Testis (tissue), 2 donors: ENCODE measurements at regions not wholly inside any gene's neighbourhood (a gene's known extent, or its start where the extent isn't known, plus 50 kb on each side); places are given as distances from the start of the nearest gene placed in this dataset.

Source experiments
- DNase-seq: peaks from one replicate; pipeline ENCODE4 v3.0.0-alpha.2; 2019
- H3K27ac ChIP-seq, 2 donors: fragments of 200-600 bp; sonication (generic); one replicate each; pipeline ENCODE4 v1.5.1; 2019
- H3K27me3 ChIP-seq: fragments of 200-600 bp; sonication (generic); one replicate; pipeline ENCODE4 v1.5.1; 2019
- H3K36me3 ChIP-seq: fragments of 200-600 bp; sonication (generic); one replicate; pipeline ENCODE4 v1.5.1; 2017; ENCODE audit warnings: low read depth; ENCODE audit errors: missing control alignments
- H3K4me1 ChIP-seq: fragments of 200-600 bp; sonication (generic); one replicate; pipeline ENCODE4 v1.5.1; 2019
- H3K4me3 ChIP-seq, 2 donors: fragments of 200-600 bp; sonication (generic); one replicate each; pipeline ENCODE4 v1.5.1; 2017 to 2019
- H3K9me3 ChIP-seq: fragments of 200-600 bp; sonication (generic); one replicate; pipeline ENCODE4 v1.5.1; 2017
- CTCF ChIP-seq, 3 experiments: fragments of 450-650 bp in 2 of 3; fragments of 200-600 bp in 1 of 3; sonication (generic) in 1 of 3; IDR thresholded peaks; one replicate each; pipeline ENCODE4 v1.5.1; 2016 to 2019; ENCODE audit warnings: antibody characterized with exemption in 3 of 3, mild to moderate bottlenecking in 2 of 3, moderate library complexity in 1 of 3
- POLR2A ChIP-seq: fragments of 450-650 bp; IDR thresholded peaks from one replicate; pipeline ENCODE4 v1.6.1; 2017; ENCODE audit warnings: antibody characterized with exemption, mild to moderate bottlenecking, moderate library complexity
- WGBS, 2 donors: methylation state at CpG; one replicate each; pipeline ENCODE4 v1.1.5; 2018; 5-methylcytosine and 5-hydroxymethylcytosine counted together
- intact Hi-C: fragments of 100-400 bp; cut with DNase I; formaldehyde crosslinking; loops from one replicate; pipeline ENCODE4 v1.15.1; 2023; ENCODE audit warnings: low total_unique reads

- no peak overlapping the region for H3K4me3 ChIP-seq
- DNase-seq, result no peak
- no peak overlapping the region for H3K27ac ChIP-seq
- no peak for TF ChIP-seq POLR2A
- no peak for TF ChIP-seq CTCF (IDR thresholded peaks at IDR 0.05)
- 87 to 88% methylated on average over 4 of the region's 4 CpGs for WGBS, 2 donors
- H3K36me3 ChIP-seq, result no peaks in the 10 kb centered on the region
- intact Hi-C loops, result no loop called here
- H3K4me1 ChIP-seq, result no peaks in the 10 kb centered on the region
- H3K27me3 ChIP-seq, result no peaks in the 10 kb centered on the region
- no peaks in the 10 kb centered on the region for H3K9me3 ChIP-seq
Measured at GRCh38 chr15:85986741-85987140, 92.9 kb upstream of the AGBL1 start.

- H3K27ac ChIP-seq, result no peak overlapping the region
- intact Hi-C loops, result no loop called here
- no peaks in the 10 kb centered on the region for H3K4me1 ChIP-seq
- no peaks in the 10 kb centered on the region for H3K36me3 ChIP-seq
- no peak for DNase-seq
- WGBS, 2 donors, result 69 to 77% methylated on average over 5 of the region's 5 CpGs
- H3K27me3 ChIP-seq, result no peaks in the 10 kb centered on the region
- H3K4me3 ChIP-seq, result no peak overlapping the region
- TF ChIP-seq POLR2A (no peak), CTCF (IDR thresholded peaks at IDR 0.05) (no peak)
- H3K9me3 ChIP-seq, result no peaks in the 10 kb centered on the region
Measured at GRCh38 chr15:85988741-85989140, 90.9 kb upstream of the AGBL1 start.

- WGBS, 2 donors, result 74 to 81% methylated on average over 3 of the region's 3 CpGs
- intact Hi-C loops, result loop anchor here (10.0 kb wide), 1 partner anchor 63 kb away; no protein-coding TSS in a partner anchor
- H3K4me3 ChIP-seq, result no peak overlapping the region
- H3K9me3 ChIP-seq, result no peaks in the 10 kb centered on the region
- H3K36me3 ChIP-seq, result no peaks in the 10 kb centered on the region
- no peaks in the 10 kb centered on the region for H3K27me3 ChIP-seq
- no peaks in the 10 kb centered on the region for H3K4me1 ChIP-seq
- no peak for TF ChIP-seq POLR2A
- no peak for TF ChIP-seq CTCF (IDR thresholded peaks at IDR 0.05)
- DNase-seq, result no peak
- H3K27ac ChIP-seq, result no peak overlapping the region
Measured at GRCh38 chr15:85992224-85992623, 87.4 kb upstream of the AGBL1 start.

- no peaks in the 10 kb centered on the region for H3K4me1 ChIP-seq
- H3K27me3 ChIP-seq, result no peaks in the 10 kb centered on the region
- intact Hi-C loops, result loop anchor here (10.0 kb wide), 1 partner anchor 62 kb away; no protein-coding TSS in a partner anchor
- no peak overlapping the region for H3K4me3 ChIP-seq
- no peaks in the 10 kb centered on the region for H3K36me3 ChIP-seq
- DNase-seq, result no peak
- no peaks in the 10 kb centered on the region for H3K9me3 ChIP-seq
- WGBS, 2 donors, result 89 to 90% methylated on average over 2 of the region's 2 CpGs
- TF ChIP-seq CTCF (IDR thresholded peaks at IDR 0.05) (no peak), POLR2A (no peak)
- no peak overlapping the region for H3K27ac ChIP-seq
Measured at GRCh38 chr15:85993116-85993515, 86.6 kb upstream of the AGBL1 start.

GRCh38 chr15:85997618-85998017 is 82.1 kb upstream of the AGBL1 start:
- Histone ChIP-seq H3K9me3 (no peaks in the 10 kb centered on the region), H3K27me3 (no peaks in the 10 kb centered on the region), H3K4me3 (no peak overlapping the region), H3K4me1 (no peaks in the 10 kb centered on the region), H3K36me3 (no peaks in the 10 kb centered on the region), H3K27ac (no peak overlapping the region)
- 80 to 81% methylated on average over 5 of the region's 5 CpGs for WGBS, 2 donors
- intact Hi-C loops, result loop anchor here (10.0 kb wide), 1 partner anchor 57 kb away; no protein-coding TSS in a partner anchor
- DNase-seq, result no peak
- no peak for TF ChIP-seq CTCF (IDR thresholded peaks at IDR 0.05)
